ENCODE measurements at regions not wholly inside any gene's neighbourhood (a gene's known extent, or its start where the extent isn't known, plus 50 kb on each side); places are given as distances from the start of the nearest gene placed in this dataset.

GRCh38 chr18:71045331-71046065 is 756.7 kb downstream of the SOCS6 start:
- Histone ChIP-seq H3K9ac (ENCODE audit: insufficient read depth, low read depth, low read length) (no peak overlapping the region), H3K9me3 (ENCODE audit: low read length) (no peaks in the 10 kb centered on the region), H2AFZ (ENCODE audit: low read length) (no peak overlapping the region), H3K4me2 (ENCODE audit: low read depth, low read length) (no peak overlapping the region), H3K79me2 (ENCODE audit: insufficient read depth, low read length) (no peaks in the 10 kb centered on the region), H3K27me3 (ENCODE audit: control insufficient read depth in 1 of 2, insufficient read depth in 2 of 2, low read length in 2 of 2) (no peaks in the 10 kb centered on the region), H3K36me3 (replicated peaks in 1 of 2; ENCODE audit: control insufficient read depth in 1 of 2, insufficient read depth in 2 of 2, low read length in 2 of 2) (no peaks in the 10 kb centered on the region), H4K20me1 (ENCODE audit: insufficient read depth, low read length) (no peaks in the 10 kb centered on the region), H3K4me1 (ENCODE audit: insufficient read depth, low read length) (no peaks in the 10 kb centered on the region), H3K27ac (ENCODE audit: extremely low read length, insufficient read depth, low read length) (no peak overlapping the region), H3K4me3 (replicated peaks in 1 of 3; ENCODE audit: insufficient read depth in 1 of 3, low read depth in 2 of 3, low read length in 3 of 3) (no peak overlapping the region)
- ATAC-seq = no peak
- ChIA-PET CTCF (ENCODE audit: low intra/inter-chr PET ratio, low total read pairs) (no interaction called here), POLR2A (no interaction called here)
- no TSS peak for BruUV-seq (replicated peaks)
- FAIRE-seq = no peak
- in situ Hi-C loops (cut with HindIII; ENCODE audit: extremely low pct_ligation_motif_present, low pct_unique_long_range_greater_than_20kb) = no loop called here
- intact Hi-C loops (cut with micrococcal nuclease; ENCODE audit: unreplicated experiment) = no loop called here
- DNase-seq (ENCODE audit: low spot score) = no peak
- WGBS (ENCODE audit: low lambda C conversion rate) = 0% methylated on average over 1 of the region's 1 CpG
- TF ChIP-seq SOX6 (IDR thresholded peaks at IDR 0.05) (no peak), SOX6 (CRISPR knock-in tag; IDR thresholded peaks at IDR 0.05) (no peak), KLF15 (CRISPR knock-in tag; IDR thresholded peaks at IDR 0.05; ENCODE audit: borderline replicate concordance) (no peak), MTF1 (CRISPR knock-in tag; IDR thresholded peaks at IDR 0.05) (no peak), ARNT2 (CRISPR knock-in tag; IDR thresholded peaks at IDR 0.05; ENCODE audit: low read depth) (no peak), NR2C2 (CRISPR knock-in tag; IDR thresholded peaks at IDR 0.05; ENCODE audit: borderline replicate concordance) (no peak), SETDB1 (CRISPR knock-in tag; IDR thresholded peaks at IDR 0.05; ENCODE audit: borderline replicate concordance) (no peak), ZZZ3 (CRISPR knock-in tag; IDR thresholded peaks at IDR 0.05; ENCODE audit: borderline replicate concordance) (no peak), PCBP2 (optimal IDR thresholded peaks at IDR 0.05; ENCODE audit: low read depth, low read length, poor library complexity, severe bottlenecking) (no peak), SNAPC5 (CRISPR knock-in tag; IDR thresholded peaks at IDR 0.05; ENCODE audit: borderline replicate concordance) (no peak), RBAK (CRISPR knock-in tag; IDR thresholded peaks at IDR 0.05) (no peak), ZNF841 (CRISPR knock-in tag; IDR thresholded peaks at IDR 0.05; ENCODE audit: borderline replicate concordance) (no peak), SIX1 (CRISPR knock-in tag; IDR thresholded peaks at IDR 0.05; ENCODE audit: borderline replicate concordance) (no peak), THYN1 (CRISPR knock-in tag; IDR thresholded peaks at IDR 0.05; ENCODE audit: borderline replicate concordance, low read depth) (no peak), ZNF788 (CRISPR knock-in tag; IDR thresholded peaks at IDR 0.05; ENCODE audit: borderline replicate concordance) (no peak), ZFP1 (CRISPR knock-in tag; IDR thresholded peaks at IDR 0.05) (no peak)
- TF ChIP-seq, protein P1, sequence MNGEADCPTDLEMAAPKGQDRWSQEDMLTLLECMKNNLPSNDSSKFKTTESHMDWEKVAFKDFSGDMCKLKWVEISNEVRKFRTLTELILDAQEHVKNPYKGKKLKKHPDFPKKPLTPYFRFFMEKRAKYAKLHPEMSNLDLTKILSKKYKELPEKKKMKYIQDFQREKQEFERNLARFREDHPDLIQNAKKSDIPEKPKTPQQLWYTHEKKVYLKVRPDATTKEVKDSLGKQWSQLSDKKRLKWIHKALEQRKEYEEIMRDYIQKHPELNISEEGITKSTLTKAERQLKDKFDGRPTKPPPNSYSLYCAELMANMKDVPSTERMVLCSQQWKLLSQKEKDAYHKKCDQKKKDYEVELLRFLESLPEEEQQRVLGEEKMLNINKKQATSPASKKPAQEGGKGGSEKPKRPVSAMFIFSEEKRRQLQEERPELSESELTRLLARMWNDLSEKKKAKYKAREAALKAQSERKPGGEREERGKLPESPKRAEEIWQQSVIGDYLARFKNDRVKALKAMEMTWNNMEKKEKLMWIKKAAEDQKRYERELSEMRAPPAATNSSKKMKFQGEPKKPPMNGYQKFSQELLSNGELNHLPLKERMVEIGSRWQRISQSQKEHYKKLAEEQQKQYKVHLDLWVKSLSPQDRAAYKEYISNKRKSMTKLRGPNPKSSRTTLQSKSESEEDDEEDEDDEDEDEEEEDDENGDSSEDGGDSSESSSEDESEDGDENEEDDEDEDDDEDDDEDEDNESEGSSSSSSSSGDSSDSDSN (CRISPR knock-in tag; IDR thresholded peaks at IDR 0.05) = no peak
- TF ChIP-seq, protein P2, sequence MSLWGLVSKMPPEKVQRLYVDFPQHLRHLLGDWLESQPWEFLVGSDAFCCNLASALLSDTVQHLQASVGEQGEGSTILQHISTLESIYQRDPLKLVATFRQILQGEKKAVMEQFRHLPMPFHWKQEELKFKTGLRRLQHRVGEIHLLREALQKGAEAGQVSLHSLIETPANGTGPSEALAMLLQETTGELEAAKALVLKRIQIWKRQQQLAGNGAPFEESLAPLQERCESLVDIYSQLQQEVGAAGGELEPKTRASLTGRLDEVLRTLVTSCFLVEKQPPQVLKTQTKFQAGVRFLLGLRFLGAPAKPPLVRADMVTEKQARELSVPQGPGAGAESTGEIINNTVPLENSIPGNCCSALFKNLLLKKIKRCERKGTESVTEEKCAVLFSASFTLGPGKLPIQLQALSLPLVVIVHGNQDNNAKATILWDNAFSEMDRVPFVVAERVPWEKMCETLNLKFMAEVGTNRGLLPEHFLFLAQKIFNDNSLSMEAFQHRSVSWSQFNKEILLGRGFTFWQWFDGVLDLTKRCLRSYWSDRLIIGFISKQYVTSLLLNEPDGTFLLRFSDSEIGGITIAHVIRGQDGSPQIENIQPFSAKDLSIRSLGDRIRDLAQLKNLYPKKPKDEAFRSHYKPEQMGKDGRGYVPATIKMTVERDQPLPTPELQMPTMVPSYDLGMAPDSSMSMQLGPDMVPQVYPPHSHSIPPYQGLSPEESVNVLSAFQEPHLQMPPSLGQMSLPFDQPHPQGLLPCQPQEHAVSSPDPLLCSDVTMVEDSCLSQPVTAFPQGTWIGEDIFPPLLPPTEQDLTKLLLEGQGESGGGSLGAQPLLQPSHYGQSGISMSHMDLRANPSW (CRISPR knock-in tag; IDR thresholded peaks at IDR 0.05; ENCODE audit: borderline replicate concordance) = no peak
- TF ChIP-seq, protein P3, sequence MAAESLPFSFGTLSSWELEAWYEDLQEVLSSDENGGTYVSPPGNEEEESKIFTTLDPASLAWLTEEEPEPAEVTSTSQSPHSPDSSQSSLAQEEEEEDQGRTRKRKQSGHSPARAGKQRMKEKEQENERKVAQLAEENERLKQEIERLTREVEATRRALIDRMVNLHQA (CRISPR knock-in tag; IDR thresholded peaks at IDR 0.05) = no peak

Data from HepG2 (cell line).